ENCODE measurements at regions not wholly inside any gene's neighbourhood (a gene's known extent, or its start where the extent isn't known, plus 50 kb on each side); places are given as distances from the start of the nearest gene placed in this dataset.

- no peak for TF ChIP-seq CTCF (IDR thresholded peaks at IDR 0.05)
- TF ChIP-seq POLR2A (IDR thresholded peaks at IDR 0.05): no peak
These were observed 421.3 kb upstream of the MMADHC start for GRCh38 chr2:150008901-150009300.

All from esophagus squamous epithelium (tissue), 4 donors.